MG63 (cell line): ENCODE measurements at regions not wholly inside any gene's neighbourhood (a gene's known extent, or its start where the extent isn't known, plus 50 kb on each side); places are given as distances from the start of the nearest gene placed in this dataset.

Experiments
- DNase-seq: peaks from one replicate; pipeline ENCODE4 v3.0.0-alpha.2; 2020
- H3K27me3 ChIP-seq: fragments of 250-450 bp; sonication (Bioruptor Pico); 2 replicates; pipeline ENCODE4 v1.5.1; 2020; ENCODE audit warnings: mild to moderate bottlenecking, moderate library complexity
- H3K36me3 ChIP-seq: fragments of 250-450 bp; sonication (Bioruptor Pico); 2 replicates; pipeline ENCODE4 v1.5.1; 2020; ENCODE audit warnings: mild to moderate bottlenecking, moderate library complexity
- H3K4me3 ChIP-seq: fragments of 250-450 bp; sonication (Bioruptor Pico); 2 replicates; pipeline ENCODE4 v1.5.1; 2020; ENCODE audit warnings: mild to moderate bottlenecking, moderate library complexity
- H3K9me3 ChIP-seq: fragments of 250-450 bp; sonication (Bioruptor Pico); 2 replicates; pipeline ENCODE4 v1.5.1; 2020; ENCODE audit warnings: mild to moderate bottlenecking, moderate library complexity

DNA sequence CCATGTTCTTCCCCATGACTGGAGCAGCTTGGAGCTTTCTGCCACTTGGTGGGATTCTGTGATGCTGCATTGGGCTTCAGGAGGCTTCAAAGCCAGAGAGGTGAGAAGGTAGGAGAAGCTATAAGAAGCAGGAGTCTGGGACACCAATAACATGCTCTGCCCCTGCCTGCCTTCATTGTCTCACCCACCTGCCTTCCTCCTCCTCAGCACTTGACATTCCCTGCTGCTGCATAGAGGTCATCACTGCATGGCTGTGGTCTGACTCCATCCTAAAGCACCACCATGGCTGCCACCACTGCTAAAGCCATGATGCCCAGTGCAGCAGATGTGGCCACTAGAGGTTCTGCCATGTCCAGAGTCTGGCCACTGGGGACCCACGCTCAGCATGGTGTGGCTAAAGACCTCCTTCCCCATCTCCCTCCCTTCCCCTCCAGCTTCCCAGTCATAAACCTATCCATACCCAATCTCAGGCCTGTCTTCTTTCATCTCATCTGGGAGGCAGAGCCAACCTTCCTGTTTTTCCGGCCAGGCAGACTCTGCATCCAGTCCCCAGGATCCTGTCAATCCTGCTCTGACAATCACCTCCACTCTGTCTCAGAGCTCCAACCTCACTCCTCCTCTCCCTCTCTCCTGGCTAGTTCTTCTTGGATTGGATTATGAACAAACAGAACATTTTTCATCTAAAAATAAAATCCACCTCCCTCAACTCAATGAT is 285.1 kb upstream of the POU3F1 start:
- Histone ChIP-seq H3K9me3 (no peaks in the 10 kb centered on the region), H3K4me3 (no peak overlapping the region), H3K36me3 (no peaks in the 10 kb centered on the region), H3K27me3 (peaks cover 4% of the 10 kb centered on the region; the same call in 1 of the 2 replicates)
- no peak for DNase-seq

DNA sequence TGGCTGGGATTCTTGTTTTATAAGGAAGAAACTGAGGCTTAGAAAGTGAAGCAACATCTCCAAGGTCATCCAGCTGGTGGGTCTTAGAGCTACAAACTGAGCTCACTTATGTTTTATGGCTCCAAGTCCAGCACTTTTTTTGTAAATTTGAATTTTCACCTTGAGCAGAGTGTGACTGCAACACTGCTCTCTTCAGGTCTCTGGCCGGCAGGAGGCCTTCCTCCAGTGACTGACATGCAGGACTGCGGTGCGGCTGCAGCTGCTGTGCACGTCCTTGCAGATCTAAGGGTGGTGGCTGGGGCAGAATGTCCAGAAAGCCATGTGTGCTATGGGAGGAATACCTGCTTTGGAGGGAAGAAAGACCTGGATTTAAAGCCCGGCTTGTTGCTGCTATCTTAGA is 284.2 kb upstream of the POU3F1 start:
- Histone ChIP-seq H3K36me3 (no peaks in the 10 kb centered on the region), H3K4me3 (no peak overlapping the region), H3K9me3 (no peaks in the 10 kb centered on the region), H3K27me3 (peaks cover 2% of the 10 kb centered on the region; the same call in 1 of the 2 replicates)
- DNase-seq, result no peak

GRCh38 chr1:38329644-38330043 is 283.1 kb upstream of the POU3F1 start:
- H3K27me3 ChIP-seq, result no peaks in the 10 kb centered on the region; the same call in 1 of the 2 replicates
- no peaks in the 10 kb centered on the region for H3K36me3 ChIP-seq
- no peak overlapping the region for H3K4me3 ChIP-seq
- H3K9me3 ChIP-seq, result no peaks in the 10 kb centered on the region
- no peak for DNase-seq

GRCh38 chr1:38328278-38329035 is 281.9 kb upstream of the POU3F1 start:
- no peak for DNase-seq
- no peaks in the 10 kb centered on the region for H3K9me3 ChIP-seq
- H3K27me3 ChIP-seq, result peaks cover 3% of the 10 kb centered on the region; the same call in 1 of the 2 replicates
- H3K4me3 ChIP-seq, result no peak overlapping the region
- H3K36me3 ChIP-seq, result no peaks in the 10 kb centered on the region

DNA sequence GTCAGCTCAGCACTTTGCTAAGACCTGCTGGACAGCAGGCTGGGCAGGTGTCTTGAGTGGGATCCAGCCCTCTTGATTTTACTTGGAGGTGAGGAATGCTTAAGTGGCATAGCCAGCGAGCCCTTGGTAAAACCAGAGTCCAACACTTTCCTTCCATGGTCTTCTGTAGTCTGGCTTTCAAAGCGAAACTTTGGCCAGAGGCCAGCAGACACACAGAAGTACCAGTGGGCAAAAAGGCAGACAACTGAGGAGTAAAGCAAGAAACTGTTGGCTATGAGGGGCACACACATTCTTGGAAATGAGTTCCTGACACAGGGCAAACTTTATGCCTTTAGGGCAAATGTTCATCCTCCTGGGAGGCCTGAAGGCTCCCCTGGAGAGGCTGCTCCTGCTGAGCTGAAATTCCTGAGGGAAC is 281.0 kb upstream of the POU3F1 start:
- H3K36me3 ChIP-seq, result no peaks in the 10 kb centered on the region
- no peak for DNase-seq
- H3K9me3 ChIP-seq, result no peaks in the 10 kb centered on the region
- peaks cover 9% of the 10 kb centered on the region; the same call in 1 of the 2 replicates for H3K27me3 ChIP-seq
- H3K4me3 ChIP-seq, result no peak overlapping the region

DNA sequence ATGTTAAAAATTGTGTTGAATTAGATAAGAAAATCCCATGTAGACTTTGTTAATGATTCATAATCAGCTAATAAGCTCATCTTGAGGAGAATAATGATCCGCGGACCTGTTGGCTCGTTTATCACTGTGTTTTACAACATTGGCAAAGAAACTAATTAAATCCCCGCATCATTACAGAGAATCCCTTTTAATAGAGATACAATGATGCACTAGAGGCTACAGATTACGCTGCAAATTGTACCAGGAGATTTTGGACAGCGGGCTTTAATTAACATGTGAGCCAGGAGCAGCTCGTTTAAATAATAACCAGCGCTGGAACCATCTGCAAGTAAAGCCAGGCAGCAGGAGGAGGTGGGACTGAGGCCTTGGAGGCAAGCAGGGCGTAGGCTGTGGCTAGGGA is 280.3 kb upstream of the POU3F1 start:
- no peaks in the 10 kb centered on the region for H3K9me3 ChIP-seq
- no peak for DNase-seq
- H3K4me3 ChIP-seq, result no peak overlapping the region
- peaks cover 12% of the 10 kb centered on the region; the same call in 1 of the 2 replicates for H3K27me3 ChIP-seq
- no peaks in the 10 kb centered on the region for H3K36me3 ChIP-seq

DNA sequence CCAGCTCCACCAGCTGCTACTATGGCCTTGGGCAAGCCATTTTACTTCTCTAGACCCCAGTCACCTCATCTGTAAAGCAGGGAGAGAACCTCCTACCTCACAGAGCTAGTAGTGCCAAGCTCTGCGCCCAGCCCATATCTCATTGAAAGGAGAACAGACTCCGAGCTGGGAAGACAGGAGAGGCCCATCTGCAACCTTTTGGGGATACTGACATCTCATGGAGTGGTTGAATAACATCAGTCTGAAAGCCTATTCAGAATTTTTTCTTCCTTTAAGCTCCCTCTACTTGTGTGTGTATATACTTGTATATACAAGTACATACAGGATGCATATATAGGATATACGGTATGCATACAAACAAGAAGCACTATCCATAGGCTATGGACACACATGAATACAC is 279.5 kb upstream of the POU3F1 start:
- Histone ChIP-seq H3K36me3 (no peaks in the 10 kb centered on the region), H3K27me3 (peaks cover 12% of the 10 kb centered on the region; the same call in 1 of the 2 replicates), H3K4me3 (no peak overlapping the region), H3K9me3 (no peaks in the 10 kb centered on the region)
- DNase-seq, result no peak

DNA sequence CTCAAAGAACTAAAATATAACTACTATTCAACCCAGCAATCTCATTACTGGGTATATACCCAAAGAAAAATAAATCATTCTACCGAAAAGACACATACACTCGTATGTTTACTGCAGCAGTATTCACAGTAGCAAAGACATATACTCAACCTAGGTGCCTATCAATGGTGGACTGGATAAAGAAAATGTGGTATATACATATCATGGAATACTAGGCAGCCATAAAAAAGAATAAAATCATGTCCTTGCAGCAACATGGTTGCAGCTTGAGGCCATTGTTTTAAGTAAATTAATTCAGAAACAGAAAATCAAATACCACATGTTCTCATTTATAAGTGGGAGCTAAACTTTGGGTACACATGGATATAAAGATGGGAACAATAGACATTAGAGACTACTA is 266.2 kb upstream of the POU3F1 start:
- no peak for DNase-seq

DNA sequence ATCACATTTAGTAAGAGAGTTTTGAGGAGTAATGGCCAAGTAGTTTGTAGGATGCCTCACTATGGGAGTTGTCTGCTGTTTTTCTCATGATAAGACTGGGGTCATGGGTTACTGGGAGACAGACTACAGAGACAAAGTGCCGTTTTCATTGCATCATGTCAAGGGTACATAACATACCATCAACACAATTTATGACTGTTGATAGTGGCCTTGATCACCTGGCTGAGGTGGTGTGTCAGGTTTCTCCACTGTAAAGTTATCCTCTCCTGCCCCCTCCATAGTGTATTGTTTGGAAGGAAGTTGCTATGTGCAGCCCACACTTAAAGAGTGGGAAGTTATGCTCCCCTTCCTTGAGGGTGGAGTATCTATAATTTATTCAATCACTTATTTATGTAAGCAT is 263.5 kb upstream of the POU3F1 start:
- no peaks in the 10 kb centered on the region for H3K36me3 ChIP-seq

More for the DNA sequence above, 266.2 kb upstream of the POU3F1 start:
- no peaks in the 10 kb centered on the region for H3K9me3 ChIP-seq
- H3K36me3 ChIP-seq, result no peaks in the 10 kb centered on the region
- no peak overlapping the region for H3K4me3 ChIP-seq
- peaks cover 19% of the 10 kb centered on the region for H3K27me3 ChIP-seq

DNA sequence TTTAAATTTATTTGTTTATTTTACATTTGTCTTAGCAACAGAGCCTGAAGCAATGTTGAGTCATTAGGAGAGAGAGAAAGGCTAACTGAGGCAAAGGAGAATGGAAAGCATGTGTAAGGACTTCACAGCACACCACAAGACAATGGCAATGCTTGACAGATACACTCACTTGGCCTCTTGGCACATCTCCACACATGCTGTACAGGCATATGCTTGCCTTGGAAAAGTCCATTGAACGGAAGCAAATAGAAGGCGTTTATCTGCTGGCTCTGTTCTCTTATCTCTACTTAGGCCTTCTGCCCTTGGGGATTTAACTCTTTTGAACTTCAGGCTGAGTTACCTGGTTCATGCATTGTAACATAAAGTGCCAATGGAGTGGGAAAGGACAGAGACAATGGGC is 262.2 kb upstream of the POU3F1 start:
- DNase-seq, result no peak
- Histone ChIP-seq H3K27me3 (peaks cover 20% of the 10 kb centered on the region; the same call in 1 of the 2 replicates), H3K36me3 (no peaks in the 10 kb centered on the region), H3K9me3 (no peaks in the 10 kb centered on the region), H3K4me3 (no peak overlapping the region)

More for the DNA sequence above, 263.5 kb upstream of the POU3F1 start:
- Histone ChIP-seq H3K4me3 (no peak overlapping the region), H3K9me3 (no peaks in the 10 kb centered on the region), H3K27me3 (peaks cover 13% of the 10 kb centered on the region; the same call in 1 of the 2 replicates)
- DNase-seq, result no peak

DNA sequence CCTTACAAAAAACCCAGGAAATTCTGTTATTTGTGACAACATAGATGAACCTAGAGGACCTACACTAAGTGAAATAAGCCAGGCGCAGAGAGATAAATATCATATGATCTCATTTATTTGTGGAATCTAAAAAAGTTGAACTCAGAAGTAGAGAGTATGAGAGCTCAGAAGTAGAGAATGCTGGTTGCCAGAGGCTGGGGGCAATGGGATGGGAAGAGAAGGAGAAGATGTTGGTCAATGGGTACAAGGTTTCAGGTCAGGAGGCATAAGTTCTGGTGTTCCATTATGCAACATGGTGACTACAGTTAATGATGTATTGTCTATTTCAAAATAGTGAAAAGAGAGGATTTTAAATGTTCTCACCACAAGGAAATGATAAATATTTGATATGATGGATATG is 259.1 kb upstream of the POU3F1 start:
- no peak for DNase-seq
- Histone ChIP-seq H3K27me3 (peaks cover 16% of the 10 kb centered on the region), H3K4me3 (no peak overlapping the region), H3K9me3 (no peaks in the 10 kb centered on the region), H3K36me3 (no peaks in the 10 kb centered on the region)

GRCh38 chr1:38303843-38304242 is 257.2 kb upstream of the POU3F1 start:
- Histone ChIP-seq H3K36me3 (no peaks in the 10 kb centered on the region), H3K9me3 (no peaks in the 10 kb centered on the region), H3K27me3 (peaks cover 16% of the 10 kb centered on the region), H3K4me3 (no peak overlapping the region)
- no peak for DNase-seq

DNA sequence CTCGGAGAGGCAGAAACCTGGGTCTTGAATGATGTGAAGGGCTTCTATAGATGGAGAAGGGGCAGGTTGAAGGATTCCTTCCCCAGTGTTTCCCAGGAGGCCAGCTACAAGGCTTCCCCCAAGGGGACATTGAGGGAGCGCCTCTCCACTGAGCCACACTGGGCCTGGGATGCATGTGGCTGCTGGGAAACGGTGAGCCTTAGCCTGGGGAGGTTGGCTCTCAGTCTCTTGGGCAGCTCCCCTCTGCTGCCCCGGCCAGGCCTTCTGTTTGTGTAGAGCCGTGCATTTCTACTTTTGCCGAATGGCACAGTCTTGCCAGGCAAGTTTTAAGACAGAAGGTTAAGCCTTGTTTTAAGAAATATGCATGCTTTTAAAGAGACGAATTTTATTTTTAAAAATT is 254.4 kb upstream of the POU3F1 start:
- Histone ChIP-seq H3K9me3 (no peaks in the 10 kb centered on the region), H3K27me3 (peaks cover 16% of the 10 kb centered on the region), H3K4me3 (no peak overlapping the region), H3K36me3 (no peaks in the 10 kb centered on the region)
- no peak for DNase-seq

- no peak for DNase-seq
- H3K4me3 ChIP-seq, result no peak overlapping the region
- peaks cover 16% of the 10 kb centered on the region for H3K27me3 ChIP-seq
- H3K36me3 ChIP-seq, result no peaks in the 10 kb centered on the region
- H3K9me3 ChIP-seq, result no peaks in the 10 kb centered on the region
These were observed 254.0 kb upstream of the POU3F1 start for GRCh38 chr1:38300616-38301015.

GRCh38 chr1:38297842-38298241 is 251.2 kb upstream of the POU3F1 start:
- no peak for DNase-seq
- Histone ChIP-seq H3K9me3 (no peaks in the 10 kb centered on the region), H3K27me3 (peaks cover 2% of the 10 kb centered on the region; the same call in 1 of the 2 replicates), H3K36me3 (no peaks in the 10 kb centered on the region), H3K4me3 (no peak overlapping the region)

- H3K9me3 ChIP-seq, result no peaks in the 10 kb centered on the region
- no peak for DNase-seq
- H3K36me3 ChIP-seq, result no peaks in the 10 kb centered on the region
- no peaks in the 10 kb centered on the region; the same call in 1 of the 2 replicates for H3K27me3 ChIP-seq
- no peak overlapping the region for H3K4me3 ChIP-seq
These were observed 250.7 kb upstream of the POU3F1 start for GRCh38 chr1:38297246-38297645.

DNA sequence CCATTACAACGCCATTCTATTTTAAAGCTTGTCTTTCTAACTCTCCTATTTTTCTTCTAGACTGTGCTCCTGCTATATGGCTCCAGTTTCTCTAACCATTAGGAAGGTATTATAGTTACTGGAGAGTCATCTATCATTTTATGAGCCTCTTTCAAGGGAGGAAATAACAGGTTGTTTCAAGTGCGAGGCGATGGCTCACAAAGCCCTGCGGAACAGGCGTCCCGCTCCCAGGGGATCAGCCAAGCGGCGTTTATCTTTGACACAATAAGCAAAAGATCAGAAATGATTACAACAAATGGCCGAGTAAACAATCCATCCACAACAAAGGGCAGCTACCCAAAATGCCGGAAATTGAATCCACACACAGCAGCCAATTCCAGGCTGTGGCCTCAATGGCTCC is 249.5 kb upstream of the POU3F1 start:
- Histone ChIP-seq H3K36me3 (no peaks in the 10 kb centered on the region), H3K4me3 (no peak overlapping the region), H3K9me3 (no peaks in the 10 kb centered on the region), H3K27me3 (no peaks in the 10 kb centered on the region; the same call in 1 of the 2 replicates)
- no peak for DNase-seq

GRCh38 chr1:38293567-38293966 is 247.0 kb upstream of the POU3F1 start:
- Histone ChIP-seq H3K9me3 (no peaks in the 10 kb centered on the region), H3K4me3 (no peak overlapping the region), H3K27me3 (no peaks in the 10 kb centered on the region; the same call in 1 of the 2 replicates), H3K36me3 (no peaks in the 10 kb centered on the region)
- no peak for DNase-seq
